Pancreas (tissue), 10 donors: ENCODE measurements at regions not wholly inside any gene's neighbourhood (a gene's known extent, or its start where the extent isn't known, plus 50 kb on each side); places are given as distances from the start of the nearest gene placed in this dataset.

ENCODE experiments used
- ATAC-seq, 4 donors: fragments of 200-7000 bp; cut with Tn5 transposase; one replicate each; pipeline versions ENCODE4 v1.8.0 to v1.9.1; 2020; ENCODE audit warnings: mild to moderate bottlenecking in 4 of 4, moderate library complexity in 4 of 4
- DNase-seq, 6 donors: peaks; one replicate each; pipeline ENCODE4 v3.0.0-alpha.2; 2020
- FAIRE-seq: peaks from 2 replicates; lab custom pipeline; 2012; peaks lifted over from hg19 to GRCh38; lab: Jason Lieb, UNC
- H3K27ac ChIP-seq, 4 donors: fragments of 200-600 bp; sonication (generic); 1 replicate in 3 of 4; 2 replicates in 1 of 4; pipeline versions ENCODE4 v1.5.0 to v1.8.0; 2020
- H3K27me3 ChIP-seq, 4 donors: fragments of 200-600 bp; one replicate each; pipeline ENCODE4 v1.8.0; 2021
- H3K36me3 ChIP-seq, 3 donors: fragments of 200-600 bp; sonication (generic) in 1 of 3; one replicate each; pipeline versions ENCODE4 v1.5.0 to v1.8.0; 2020 to 2021
- H3K4me1 ChIP-seq, 3 donors: fragments of 200-600 bp; one replicate each; pipeline ENCODE4 v1.8.0; 2021
- H3K4me3 ChIP-seq, 4 donors: fragments of 200-600 bp; sonication (generic) in 2 of 4; one replicate each; pipeline versions ENCODE4 v1.5.0 to v1.8.0; 2020 to 2021
- H3K9me3 ChIP-seq, 4 donors: fragments of 200-600 bp; one replicate each; pipeline ENCODE4 v1.8.0; 2021
- CTCF ChIP-seq, 4 donors: fragments of 200-600 bp; sonication (generic) in 3 of 4; IDR thresholded peaks; one replicate each; pipeline versions ENCODE4 v1.5.0 to v1.8.0; 2021; ENCODE audit warnings: antibody characterized with exemption in 4 of 4
- WGBS, 2 donors: extraction: QIAGEN DNeasy Blood & Tissue Kit; methylation state at CpG; one replicate each; pipeline ENCODE4 v1.1.7; 2013; 5-methylcytosine and 5-hydroxymethylcytosine counted together
- intact Hi-C, 3 donors: fragments of 100-400 bp; cut with DNase I; formaldehyde crosslinking; loops; one replicate each; pipeline versions ENCODE4 v1.11.1 to v1.14.2; 2022
- donor health status: healthy with polysubstance abuse.
- donor health status: DM: no; HTN: no; CAD: no; lungs with moderate emphysema.
- donor health status: DM: no; HTN: no; CAD: no.
- donor health status: control.
- donor health status: control.
- donor health status: Bipolar disorder and iron deficiency.
- donor health status: DM: yes; HTN: yes; CAD: no.
- donor health status: DM: no; HTN: no; CAD: no.
- donor health status: DM: no; HTN: no; CAD: no.
- donor health status: DM: yes; HTN: yes; CAD: no.

GRCh38 chr9:75653335-75653734, 237.1 kb upstream of the PCSK5 start:
- no peaks in the 10 kb centered on the region for H3K9me3 ChIP-seq
- ATAC-seq (no peak), DNase-seq (no peak), FAIRE-seq (no peak)
- intact Hi-C loops, result no loop called here
- no peak for TF ChIP-seq CTCF (IDR thresholded peaks at IDR 0.05)
- no peaks in the 10 kb centered on the region for H3K27me3 ChIP-seq
- no peak overlapping the region for H3K27ac ChIP-seq
- H3K36me3 ChIP-seq, result no peaks in the 10 kb centered on the region
- 65 to 84% methylated on average over 1 of the region's 1 CpG for WGBS, 2 donors
- no peak overlapping the region for H3K4me3 ChIP-seq
- H3K4me1 ChIP-seq, result no peaks in the 10 kb centered on the region

DNA sequence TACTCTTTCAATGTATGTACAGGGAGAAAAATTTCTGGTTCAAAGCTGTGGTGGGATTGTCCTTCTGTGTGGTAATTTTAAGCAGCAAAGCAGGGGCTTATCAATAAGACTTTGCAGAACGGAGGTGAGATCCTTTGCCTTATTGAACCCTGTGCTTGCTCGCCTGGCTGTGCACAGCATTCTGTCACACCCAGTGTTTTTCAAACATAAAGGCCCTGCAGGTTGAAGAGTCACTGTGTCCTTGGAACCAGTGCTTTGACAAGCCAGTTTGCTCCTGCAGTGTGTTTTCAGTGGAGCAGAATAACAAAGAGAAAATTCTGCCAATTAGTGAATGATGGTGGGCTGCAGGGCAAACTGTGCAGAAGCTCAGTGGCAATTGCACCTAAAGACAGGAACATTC, 236.7 kb upstream of the PCSK5 start:
- Histone ChIP-seq H3K4me1 (no peaks in the 10 kb centered on the region), H3K27me3 (no peaks in the 10 kb centered on the region), H3K9me3 (no peaks in the 10 kb centered on the region), H3K4me3 (no peak overlapping the region), H3K27ac (no peak overlapping the region), H3K36me3 (no peaks in the 10 kb centered on the region)
- no peak for DNase-seq
- TF ChIP-seq CTCF (IDR thresholded peaks at IDR 0.05), result no peak
- WGBS, 2 donors, result 34 to 39% methylated on average over 2 of the region's 2 CpGs
- no peak for ATAC-seq
- intact Hi-C loops, result no loop called here
- FAIRE-seq, result no peak

DNA sequence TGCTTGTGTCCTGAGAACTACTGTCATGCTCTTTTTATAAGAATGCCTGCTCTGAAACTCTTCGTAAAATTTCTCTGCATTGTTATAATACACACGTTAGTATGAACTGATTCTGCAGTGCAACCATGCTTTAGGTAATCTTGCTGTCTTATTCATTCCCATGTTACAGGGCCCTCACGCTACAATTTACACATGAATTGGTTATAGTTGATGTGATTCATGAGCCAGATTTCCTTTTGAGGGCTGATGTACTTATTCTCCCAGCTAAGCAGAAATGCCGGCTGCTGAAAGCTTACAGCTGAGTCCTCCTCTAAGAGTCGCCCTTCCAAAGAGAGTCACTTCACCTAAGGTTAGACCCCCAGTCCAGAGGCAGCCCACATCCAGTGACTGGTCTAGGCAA, 233.5 kb upstream of the PCSK5 start:
- H3K4me3 ChIP-seq, result no peak overlapping the region
- no peaks in the 10 kb centered on the region for H3K36me3 ChIP-seq
- no peaks in the 10 kb centered on the region for H3K9me3 ChIP-seq
- H3K27ac ChIP-seq, result no peak overlapping the region
- DNase-seq, result no peak
- no peak for TF ChIP-seq CTCF (IDR thresholded peaks at IDR 0.05)
- no peak for ATAC-seq
- intact Hi-C loops, result no loop called here
- no peaks in the 10 kb centered on the region for H3K4me1 ChIP-seq
- FAIRE-seq, result no peak
- H3K27me3 ChIP-seq, result no peaks in the 10 kb centered on the region
- WGBS, 2 donors, result 50 to 53% methylated on average over 5 of the region's 5 CpGs

GRCh38 chr9:75658301-75658905, 232.1 kb upstream of the PCSK5 start:
- H3K4me3 ChIP-seq, result no peak overlapping the region
- no peaks in the 10 kb centered on the region for H3K9me3 ChIP-seq
- no peaks in the 10 kb centered on the region for H3K27me3 ChIP-seq
- no peaks in the 10 kb centered on the region for H3K4me1 ChIP-seq
- no peak for TF ChIP-seq CTCF (IDR thresholded peaks at IDR 0.05)
- FAIRE-seq, result no peak
- no peak for ATAC-seq
- no peaks in the 10 kb centered on the region for H3K36me3 ChIP-seq
- WGBS, 2 donors, result 38 to 51% methylated on average over 9 of the region's 9 CpGs
- DNase-seq, result no peak
- H3K27ac ChIP-seq, result no peak overlapping the region
- intact Hi-C loops, result no loop called here

DNA sequence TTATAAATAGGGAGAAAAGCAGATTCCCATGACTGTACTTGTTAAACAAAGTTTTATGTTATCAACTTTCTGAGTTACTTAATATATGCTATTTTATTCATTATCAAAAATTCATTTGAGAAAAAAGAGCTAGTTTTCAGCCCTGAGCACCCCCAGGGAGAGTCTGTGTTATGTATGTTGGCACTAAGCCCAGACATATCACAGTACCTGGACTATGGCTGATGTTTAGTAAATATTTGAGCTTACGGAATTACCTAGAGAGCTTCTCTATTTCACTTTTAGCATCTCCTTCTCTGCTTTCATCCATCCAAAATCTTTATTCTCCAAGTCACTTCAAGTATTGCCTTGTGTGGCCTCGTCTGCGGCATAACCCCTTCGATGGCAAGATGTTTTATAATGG, 225.9 kb upstream of the PCSK5 start:
- WGBS, 2 donors, result 40 to 46% methylated on average over 4 of the region's 4 CpGs
- Histone ChIP-seq H3K4me1 (no peaks in the 10 kb centered on the region), H3K36me3 (no peaks in the 10 kb centered on the region), H3K4me3 (no peak overlapping the region), H3K27ac (no peak overlapping the region), H3K9me3 (no peaks in the 10 kb centered on the region), H3K27me3 (peaks cover 0 to 8% (median 0%) of the 10 kb centered on the region in 4 donors)
- ATAC-seq (peak in 1 of 4 donors; percentile 30), DNase-seq (no peak), FAIRE-seq (no peak)
- intact Hi-C loops, result no loop called here
- TF ChIP-seq CTCF (IDR thresholded peaks at IDR 0.05), result no peak
